HG03045 (cell line): ENCODE measurements at regions not wholly inside any gene's neighbourhood (a gene's known extent, or its start where the extent isn't known, plus 50 kb on each side); places are given as distances from the start of the nearest gene placed in this dataset.
A peak's percentile ranks its signal among the peaks of the same experiment; 100 is the strongest.

Source experiments
- ATAC-seq: cut with Tn5 transposase; IDR thresholded peaks from one replicate; pipeline ENCODE4 v1.9.1; 2021; ENCODE audit warnings: mild to moderate bottlenecking, moderate library complexity; ENCODE audit not compliant: unreplicated experiment

DNA sequence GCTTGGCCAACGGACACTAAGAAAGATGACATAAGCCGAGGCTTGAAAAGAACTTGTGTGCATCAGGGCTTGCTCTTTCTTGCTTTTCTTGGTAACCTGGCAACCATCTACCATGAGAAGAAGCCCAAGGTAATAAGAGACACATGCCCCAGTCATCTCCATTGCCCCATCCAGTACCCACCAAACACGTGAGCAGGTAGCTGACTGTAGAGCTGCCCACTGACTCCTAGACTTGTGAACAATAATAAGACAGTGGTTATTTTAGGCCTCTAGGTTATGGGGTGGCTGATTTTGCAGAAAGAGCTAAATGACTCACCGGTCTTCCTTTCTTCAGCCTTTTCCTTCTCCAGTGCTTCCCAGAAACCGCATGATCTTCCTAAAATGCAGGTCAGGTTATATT is 105.0 kb upstream of the JUN start:
- ATAC-seq = no peak

DNA sequence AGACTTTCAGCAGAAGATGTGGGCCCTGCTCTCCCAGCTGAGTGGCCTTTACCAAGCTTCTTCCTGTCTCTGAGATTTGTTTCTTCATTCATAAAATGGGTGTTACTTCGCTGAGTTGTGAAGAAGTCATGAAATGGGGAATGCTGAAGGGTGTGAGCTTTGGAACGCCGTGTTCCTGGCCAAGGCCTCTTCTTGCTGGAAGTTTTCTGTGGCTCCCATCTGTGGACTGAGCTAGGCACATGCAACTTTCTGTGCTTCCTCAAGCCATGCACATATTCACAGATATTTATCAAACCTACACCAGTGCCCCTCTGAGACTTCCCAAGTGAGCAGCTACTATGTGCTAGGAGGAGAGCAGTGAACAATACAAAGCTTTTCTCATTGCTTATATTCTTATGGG is 106.3 kb upstream of the JUN start:
- no peak for ATAC-seq

DNA sequence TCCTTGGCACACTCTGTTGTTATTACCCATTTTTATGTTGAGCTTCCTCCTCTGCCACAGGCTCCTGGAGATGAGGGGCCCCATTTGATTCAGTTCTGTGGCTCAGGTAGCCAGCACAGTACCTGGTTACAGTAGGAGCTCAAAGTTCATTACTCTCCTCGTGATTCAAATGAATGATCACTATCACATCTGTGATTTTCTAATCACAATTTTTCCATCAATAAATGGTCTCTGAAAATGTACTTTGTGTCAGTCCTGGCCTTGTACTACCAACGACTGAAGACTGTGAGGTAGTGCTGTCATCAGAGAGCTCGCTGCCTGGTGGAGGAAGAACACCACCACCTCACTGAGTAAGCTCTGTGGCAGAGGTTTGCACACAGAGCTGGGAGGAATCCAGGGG is 106.8 kb upstream of the JUN start:
- no peak for ATAC-seq

DNA sequence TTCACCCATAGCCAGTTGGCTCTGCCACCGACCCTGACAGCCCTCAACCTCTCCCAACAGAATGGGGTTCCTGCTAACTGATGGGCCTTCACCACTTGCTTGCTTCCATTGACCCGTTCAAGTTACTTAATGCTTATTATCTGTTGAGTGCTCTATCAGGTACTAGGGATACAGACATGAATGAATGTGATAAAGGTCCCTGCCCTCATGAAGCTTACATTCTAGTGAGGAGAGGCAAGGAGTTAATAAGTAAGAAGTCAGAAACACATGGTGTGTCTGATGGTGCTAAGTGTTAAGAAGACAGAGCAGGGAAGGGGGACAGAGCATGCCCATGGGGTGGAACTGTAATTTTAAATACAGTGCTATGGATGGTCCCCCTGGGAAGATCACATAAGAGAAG is 107.5 kb upstream of the JUN start:
- ATAC-seq = no peak

DNA sequence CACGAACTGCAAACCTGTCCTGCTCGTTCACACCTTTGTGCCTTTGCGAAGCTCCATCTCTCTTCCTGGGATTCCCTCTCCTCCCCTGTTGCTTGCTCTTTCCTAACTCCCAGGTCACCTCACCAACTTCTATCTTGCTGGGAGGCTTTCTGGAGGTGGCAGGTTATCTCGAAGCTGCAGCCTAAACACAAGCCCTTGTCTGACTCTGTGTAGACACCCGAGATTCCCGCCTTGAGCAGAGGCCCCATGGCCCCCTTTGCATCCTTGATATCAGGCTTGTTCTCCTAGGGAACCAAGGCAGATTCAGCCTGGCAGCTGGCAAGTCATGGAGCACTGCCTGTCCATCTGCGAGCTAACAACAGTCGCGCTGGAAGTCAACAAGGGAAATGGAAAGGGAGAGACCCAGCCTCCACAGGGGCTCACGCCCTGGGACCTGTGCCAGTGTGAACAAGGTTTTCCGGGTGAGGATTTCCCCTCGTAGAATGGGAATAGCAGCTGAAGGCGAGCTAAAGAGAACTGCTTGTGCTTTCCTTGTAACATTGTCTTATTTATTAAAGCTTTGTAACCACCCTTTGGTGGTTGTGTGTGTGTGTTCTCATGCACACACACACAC is 109.5 kb upstream of the JUN start:
- ATAC-seq = no peak

DNA sequence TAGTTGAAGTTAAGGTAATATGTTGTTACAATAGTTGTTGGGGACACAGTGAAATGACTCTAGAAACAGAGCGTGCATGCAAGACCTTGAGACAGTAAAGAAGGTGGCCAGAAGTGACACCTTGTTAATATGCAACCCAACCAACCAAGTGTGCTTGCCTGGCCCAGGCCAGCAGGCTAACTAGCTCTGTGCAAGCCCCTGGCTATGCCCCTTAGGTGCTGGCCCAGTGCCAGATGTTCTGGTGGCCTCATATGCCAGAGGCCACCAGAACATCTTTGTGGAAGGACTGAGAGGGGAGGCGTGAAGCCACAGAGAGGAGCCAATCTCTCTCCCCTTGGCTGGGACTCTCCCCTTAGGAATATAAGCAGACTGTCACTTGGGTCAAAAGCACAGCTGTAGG is 111.2 kb upstream of the JUN start:
- ATAC-seq = no peak

DNA sequence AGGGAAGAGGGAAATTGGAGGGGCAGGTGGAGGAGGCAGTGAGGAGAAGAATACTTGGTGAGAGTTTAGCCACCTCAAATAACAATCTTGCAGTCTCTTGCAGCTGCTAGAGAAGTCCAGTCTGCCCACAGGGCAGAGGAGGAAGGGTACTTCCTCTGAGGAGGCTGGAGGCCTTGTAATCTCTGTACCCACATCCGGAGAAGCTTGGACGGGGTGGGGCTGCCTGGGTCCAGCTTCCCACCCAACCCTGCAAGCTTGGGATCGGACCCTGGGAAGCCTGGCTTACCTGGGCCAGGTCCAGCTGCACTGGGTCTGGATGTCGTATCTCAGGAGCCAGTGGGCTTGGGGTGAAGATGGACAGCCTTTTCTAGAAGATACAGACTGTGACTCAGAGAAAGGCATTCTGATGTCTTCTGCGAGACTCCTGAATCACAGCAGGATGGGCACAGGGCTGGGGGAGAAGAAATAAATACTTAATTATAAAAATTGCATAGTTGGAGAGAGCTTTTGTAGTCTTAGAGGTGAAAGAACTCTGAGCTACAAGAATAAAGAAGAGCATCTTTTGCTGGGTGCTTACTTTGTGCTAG is 111.8 kb upstream of the JUN start:
- no peak for ATAC-seq

DNA sequence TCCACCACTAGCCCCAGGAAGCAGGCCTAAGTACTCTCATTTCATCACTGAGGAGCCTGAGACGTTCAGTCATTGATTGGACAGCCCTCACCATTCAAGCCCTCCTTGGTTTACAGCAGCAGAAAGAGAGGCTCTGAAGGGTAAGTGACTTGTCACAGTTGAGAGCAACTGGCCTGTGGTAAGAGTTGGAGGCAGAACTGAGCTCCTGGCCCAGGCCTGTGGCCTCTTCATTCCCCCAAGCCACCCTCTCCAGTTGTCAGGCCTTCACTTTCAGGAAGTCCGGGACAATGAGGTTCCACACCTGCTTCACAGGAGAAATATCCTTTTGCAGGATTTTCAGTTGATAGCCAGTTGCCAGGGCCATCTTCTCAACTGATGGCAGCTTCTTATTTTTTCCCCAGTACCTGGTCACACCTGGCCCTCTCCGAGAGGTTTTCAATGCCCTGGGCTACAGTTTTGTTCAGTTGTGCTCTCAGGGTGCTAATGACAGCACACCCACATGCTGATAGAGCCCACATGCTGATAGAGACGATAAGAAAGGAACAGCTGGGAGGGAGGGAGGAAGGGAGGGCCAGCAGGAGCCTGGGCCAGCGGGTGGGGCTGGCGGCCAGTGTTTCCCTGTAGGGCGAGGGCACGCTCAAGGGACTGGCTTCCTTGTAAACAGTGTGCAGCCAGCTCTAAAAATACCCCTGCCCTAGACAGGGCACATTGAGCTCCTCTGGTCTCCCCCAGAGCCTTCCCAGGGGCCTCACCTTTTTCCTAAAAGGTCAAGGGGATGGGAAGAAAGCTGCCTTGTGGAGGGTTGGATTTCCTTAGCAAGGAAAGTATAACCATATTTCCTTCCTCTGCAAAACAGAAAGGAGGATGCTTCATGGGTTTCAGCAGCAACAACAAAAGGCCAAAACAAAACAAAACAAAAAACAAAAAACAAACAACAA is 112.7 kb upstream of the JUN start:
- ATAC-seq = no peak

DNA sequence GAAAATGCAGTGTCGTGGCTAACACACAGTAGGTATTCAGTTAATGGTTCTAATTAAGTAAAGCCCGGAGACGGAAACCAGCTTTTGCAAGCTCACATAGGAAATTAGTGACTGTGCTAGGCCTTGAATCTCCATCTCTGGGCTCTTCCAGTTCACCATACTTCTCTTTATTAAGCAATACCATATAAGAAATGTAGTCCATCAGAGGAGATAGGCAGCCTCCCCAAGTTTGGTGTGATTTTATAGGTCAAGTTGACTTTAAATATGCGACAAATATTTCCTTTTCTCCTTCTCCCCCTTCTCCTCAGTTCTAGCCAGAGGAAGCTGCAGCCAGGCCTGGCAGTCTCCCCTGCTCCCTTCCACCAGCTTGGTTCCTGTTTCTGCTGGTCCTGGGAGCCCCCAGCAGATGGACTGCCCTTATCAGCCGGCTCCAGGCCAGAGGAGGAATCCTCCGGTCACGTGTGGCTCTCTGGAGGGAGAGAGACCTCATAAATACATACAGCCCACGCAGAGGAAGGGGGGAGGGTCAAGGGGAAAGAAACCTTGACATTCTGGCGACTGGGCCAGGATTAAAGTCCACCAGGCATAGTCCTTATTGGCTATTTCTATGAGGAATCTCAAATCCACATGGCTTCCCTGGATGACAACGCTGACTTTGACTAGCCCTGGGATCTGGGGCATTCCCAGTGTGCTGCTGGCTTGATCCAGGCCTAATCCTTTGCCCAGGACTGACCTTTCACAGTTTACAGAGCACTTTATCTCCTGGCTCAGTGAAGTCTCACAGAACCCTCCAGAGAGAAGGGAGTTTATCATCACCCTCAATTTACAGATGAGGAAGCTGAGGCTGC is 115.1 kb upstream of the JUN start:
- ATAC-seq = no peak

DNA sequence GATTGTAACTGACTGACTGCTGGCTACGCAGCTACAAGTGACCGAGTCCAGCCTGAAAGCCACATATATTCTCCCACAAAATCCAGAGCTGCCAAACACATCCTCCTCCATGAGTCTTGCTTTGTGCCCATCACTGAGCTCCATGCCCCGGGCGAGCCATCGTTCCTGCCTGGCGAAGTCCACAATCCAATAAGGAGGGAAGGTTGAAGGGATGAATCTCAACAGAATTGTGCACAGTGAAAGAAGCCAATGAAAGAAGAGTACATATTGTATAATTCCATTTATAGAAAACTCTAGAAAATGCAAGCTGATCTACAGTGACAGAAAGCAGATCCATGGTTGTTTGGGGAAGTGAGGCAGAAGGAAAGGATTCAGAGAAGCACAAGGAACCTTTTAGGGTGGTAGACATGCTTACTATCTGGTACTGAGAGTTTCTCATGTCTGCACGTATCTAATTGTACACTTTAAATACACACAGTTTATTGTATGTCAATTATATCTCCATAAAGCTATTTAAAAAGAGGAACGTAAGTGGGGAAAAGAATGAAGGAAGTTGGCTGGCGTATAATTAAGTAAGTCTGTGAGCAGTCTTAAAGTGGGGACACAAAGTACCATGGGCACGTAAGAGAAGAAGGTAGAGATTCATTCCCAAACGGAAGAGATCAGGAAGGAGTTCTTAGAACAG is 115.9 kb upstream of the JUN start:
- no peak for ATAC-seq

DNA sequence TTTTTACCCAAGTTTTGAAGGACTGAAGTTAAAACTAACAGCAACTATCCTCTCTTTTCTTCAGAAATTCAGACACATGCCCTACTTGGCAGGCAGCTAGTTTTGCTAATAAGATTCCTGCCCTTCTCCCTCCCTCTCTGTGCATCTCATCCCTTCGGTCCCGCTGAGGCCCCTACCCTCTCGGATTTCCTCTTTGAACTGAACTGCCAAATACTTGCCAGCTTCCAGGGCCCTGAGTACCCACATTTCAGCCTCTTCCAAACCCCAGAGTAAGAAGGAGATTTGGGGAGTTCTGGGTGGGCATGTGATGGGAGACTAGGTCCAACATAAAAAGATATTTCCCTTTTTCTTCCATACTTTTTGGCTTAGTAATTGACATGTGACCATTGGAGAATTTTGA is 116.5 kb upstream of the JUN start:
- ATAC-seq = no peak

DNA sequence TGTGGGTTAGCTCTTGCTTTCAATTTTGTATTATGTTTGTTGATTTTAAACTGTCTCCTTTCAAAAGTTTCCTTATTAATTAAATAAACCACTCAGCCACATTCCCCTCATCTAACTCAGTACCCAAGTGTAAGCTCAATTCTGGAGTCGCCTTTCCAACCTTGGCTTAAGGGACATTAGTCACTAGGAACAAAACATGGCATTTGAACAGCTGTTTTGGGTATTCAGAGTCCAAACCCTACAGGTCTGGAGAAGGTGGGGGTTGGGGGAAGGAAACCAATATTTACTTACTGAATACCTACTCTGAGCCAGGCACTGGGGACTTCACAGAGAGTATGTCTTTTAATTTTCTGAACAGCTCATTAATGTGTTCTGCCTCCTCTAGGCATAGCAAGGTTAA is 117.2 kb upstream of the JUN start:
- no peak for ATAC-seq

DNA sequence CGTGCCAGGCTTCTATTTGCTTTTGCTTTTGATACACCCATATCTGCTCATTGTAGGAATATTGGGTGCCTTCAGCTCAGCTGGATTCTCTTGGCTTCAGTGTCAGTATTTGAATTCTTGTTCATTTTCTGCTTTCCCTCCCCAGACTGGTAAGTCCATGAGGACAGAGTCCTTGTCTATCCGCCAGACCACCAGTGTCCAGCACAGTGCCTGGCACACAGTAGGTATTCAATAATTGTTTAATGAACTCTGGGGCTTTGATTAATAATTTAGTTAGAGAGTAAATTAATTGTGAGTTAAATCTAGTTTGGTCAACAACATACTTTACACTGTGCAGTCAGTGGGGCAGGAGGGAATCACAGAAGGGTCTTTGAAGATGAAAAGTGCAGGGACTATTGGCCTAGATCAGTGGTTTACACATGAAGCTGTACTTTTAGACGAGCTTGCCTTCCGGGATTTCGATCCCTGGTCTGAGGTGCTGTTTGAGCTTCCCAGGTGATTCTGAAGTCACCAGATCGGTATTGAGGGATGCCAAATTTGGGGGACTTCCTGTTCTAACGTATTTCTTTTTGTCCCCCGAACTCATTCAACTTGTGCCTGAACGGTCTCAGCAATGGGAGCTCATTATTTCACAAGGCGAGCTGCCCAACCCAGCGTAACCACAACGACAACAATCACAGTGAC is 119.1 kb upstream of the JUN start:
- ATAC-seq = no peak

DNA sequence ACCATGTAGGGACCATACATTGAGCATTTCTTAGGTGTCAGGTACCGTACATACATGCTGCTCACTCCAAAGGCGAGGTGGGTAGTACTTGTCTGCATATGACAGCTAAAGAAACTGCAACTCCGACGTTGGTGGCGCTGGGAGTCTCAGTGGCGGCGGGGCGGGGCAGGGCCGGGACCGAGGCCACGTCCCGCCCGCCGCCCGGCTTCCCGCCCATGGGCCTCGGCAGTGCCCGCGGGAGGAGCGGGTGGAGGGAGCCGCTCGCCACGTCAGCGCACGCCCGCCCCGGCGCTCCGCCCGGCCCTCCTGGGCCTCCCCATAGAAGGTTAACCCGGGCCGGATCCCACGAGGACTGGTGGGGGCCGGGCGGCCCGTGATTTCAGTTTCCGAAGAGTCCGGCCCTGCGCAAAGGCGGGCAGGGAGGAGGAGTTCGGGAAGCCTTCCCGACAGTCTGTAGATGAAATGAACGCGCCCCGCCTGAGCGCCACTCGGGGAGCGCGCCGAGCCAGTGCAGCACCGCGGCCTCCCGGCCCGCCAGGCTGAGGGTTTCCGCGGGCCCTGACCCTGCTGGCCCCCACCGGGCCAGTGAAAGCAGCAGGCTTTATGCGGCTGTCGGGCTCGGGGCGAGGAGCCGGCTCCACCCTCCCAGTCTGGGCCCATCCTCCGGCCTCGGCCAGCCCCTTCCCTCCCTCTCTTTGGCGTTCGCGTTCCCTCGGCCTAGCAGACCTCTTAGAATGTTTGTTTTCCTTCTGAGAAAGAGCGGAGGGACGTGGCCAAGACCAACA is 119.9 kb upstream of the JUN start:
- peak; percentile 94 for ATAC-seq

DNA sequence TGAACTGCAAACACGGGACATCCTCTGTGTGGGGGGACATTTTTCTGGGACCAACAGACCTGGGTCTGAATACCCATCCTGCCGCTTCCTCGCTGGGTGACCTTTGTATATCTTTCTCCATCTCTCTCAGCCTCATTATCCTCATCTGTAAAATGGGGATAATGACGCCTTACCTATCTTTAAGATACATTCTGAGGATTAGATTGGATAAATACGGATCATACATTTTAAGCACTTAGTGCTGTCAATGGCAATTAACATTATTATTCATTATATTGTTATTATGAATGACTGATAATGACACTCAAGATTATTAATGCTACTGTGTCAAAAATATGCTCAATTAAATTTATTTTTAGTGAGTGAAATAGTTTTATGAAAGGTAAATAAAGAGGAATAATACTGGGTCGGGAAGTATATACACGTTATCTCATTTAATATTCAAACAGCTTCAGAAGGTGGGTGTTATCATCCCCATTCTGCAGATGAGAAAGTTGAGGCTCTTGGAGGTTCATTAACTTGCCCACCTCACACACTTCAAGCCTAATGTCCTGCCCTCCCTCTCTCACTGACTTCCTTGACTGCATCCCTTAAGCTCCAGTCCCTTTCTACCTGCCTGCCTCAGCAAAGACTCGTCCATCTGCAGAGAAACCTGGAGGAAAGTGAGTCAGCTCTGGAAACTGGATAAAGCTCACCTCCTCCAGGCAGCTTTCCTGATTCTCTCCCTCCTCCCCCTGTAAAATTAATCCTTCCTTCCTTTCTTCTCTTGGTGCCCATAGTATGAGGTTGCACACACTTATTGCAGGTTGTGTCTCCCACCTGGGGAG is 120.7 kb upstream of the JUN start:
- no peak for ATAC-seq

DNA sequence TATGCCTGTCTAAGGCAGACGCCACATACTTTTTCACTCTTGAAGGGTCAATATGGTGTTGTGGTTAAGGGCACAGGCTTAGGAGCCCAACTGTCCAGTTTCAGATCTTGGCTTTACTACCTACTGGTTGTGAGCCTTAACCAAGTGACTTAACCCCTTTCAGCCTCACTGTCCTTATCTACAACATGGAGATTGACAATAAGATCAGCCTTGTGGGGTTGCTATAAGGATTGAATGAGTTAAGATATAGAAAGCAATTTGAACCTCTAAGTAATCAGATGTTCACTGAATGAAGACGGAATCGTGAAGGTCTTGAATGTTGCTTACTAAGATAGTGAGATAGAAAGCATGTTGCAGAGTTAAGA is 121.3 kb upstream of the JUN start:
- ATAC-seq = no peak

DNA sequence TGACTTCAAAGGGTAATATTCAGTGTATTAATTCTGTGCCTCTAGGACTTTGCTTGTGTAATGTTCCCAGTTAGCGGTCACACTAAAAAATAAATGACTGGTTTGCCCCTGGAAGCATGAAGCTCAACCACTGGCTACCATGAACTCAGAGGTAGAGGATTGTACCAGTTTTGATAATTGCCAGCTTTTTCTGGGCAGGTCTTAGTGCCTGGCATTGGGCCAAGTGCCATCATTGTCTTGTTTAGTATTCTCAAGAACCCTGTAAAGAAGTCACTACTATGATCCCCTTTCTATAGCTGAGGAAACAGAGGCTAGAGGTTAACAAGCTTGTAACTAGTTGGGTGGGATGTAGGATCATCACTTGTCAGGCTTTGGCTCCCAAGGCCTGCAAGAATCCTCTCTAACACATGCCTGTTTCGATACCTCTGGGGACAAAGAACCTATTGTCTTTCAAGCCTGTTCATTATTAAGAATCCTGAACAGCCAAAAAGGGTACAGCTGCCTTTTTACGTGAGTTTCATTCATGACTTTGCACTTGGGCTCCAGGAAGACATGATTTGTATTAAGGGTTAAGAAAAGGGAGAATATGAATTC is 121.9 kb upstream of the JUN start:
- ATAC-seq = no peak

DNA sequence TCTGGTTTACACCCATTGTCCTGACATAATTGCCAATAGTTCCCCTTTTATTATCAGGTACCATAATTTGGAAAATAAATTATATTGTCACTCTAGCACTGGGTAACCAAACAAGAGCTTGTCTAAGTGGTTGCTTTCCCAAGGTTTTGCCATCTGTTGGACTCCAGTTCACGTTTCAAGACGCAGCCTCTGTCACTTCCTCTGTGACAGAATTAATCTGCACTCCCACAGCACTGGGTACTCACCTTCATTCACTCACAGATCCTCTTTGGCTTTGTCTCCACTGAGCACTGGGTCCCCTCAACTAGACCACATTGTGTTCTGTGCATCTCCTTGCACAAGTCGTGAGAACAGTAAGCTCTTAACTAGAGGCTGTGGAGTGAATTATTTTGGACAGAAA is 123.6 kb upstream of the JUN start:
- no peak for ATAC-seq
